H54 (cell line): ENCODE measurements at regions not wholly inside any gene's neighbourhood (a gene's known extent, or its start where the extent isn't known, plus 50 kb on each side); places are given as distances from the start of the nearest gene placed in this dataset.

Experiments
- DNase-seq: peaks from one replicate; pipeline ENCODE4 v3.0.0; 2011; ENCODE audit warnings: low spot score, mixed read lengths; ENCODE audit not compliant: insufficient read length
- FAIRE-seq: peaks from 3 replicates; lab custom pipeline; 2011; peaks lifted over from hg19 to GRCh38; lab: Jason Lieb, UNC
- POLR2A ChIP-seq: IDR thresholded peaks from 2 replicates; pipeline ENCODE4 v1.6.1; 2011; ENCODE audit warnings: low read depth, mild to moderate bottlenecking, low read length

GRCh38 chr11:127205688-127206217, 205.2 kb upstream of the KIRREL3 start:
- DNase-seq: no peak
- TF ChIP-seq POLR2A: no peak
- FAIRE-seq: no peak

GRCh38 chr11:127203490-127203889, 202.9 kb upstream of the KIRREL3 start:
- FAIRE-seq: no peak

GRCh38 chr11:127202105-127202504, 201.5 kb upstream of the KIRREL3 start:
- TF ChIP-seq POLR2A: no peak
- FAIRE-seq (no peak), DNase-seq (no peak)

More at GRCh38 chr11:127203490-127203889, 202.9 kb upstream of the KIRREL3 start:
- no peak for TF ChIP-seq POLR2A
- no peak for DNase-seq

- DNase-seq (no peak), FAIRE-seq (no peak)
- TF ChIP-seq POLR2A: no peak
Measured at GRCh38 chr11:127199306-127199801, 198.8 kb upstream of the KIRREL3 start.

- DNase-seq: no peak
- no peak for FAIRE-seq
- no peak for TF ChIP-seq POLR2A
Measured at GRCh38 chr11:127195501-127196120, 195.0 kb upstream of the KIRREL3 start.

GRCh38 chr11:127194521-127194920, 194.0 kb upstream of the KIRREL3 start:
- no peak for TF ChIP-seq POLR2A
- no peak for FAIRE-seq
- DNase-seq: no peak

GRCh38 chr11:127193950-127194349, 193.4 kb upstream of the KIRREL3 start:
- DNase-seq: no peak
- no peak for FAIRE-seq
- no peak for TF ChIP-seq POLR2A

GRCh38 chr11:127191689-127192088, 191.1 kb upstream of the KIRREL3 start:
- DNase-seq (no peak), FAIRE-seq (no peak)
- no peak for TF ChIP-seq POLR2A

GRCh38 chr11:127191261-127191660, 190.7 kb upstream of the KIRREL3 start:
- DNase-seq (no peak), FAIRE-seq (no peak)
- no peak for TF ChIP-seq POLR2A

GRCh38 chr11:127182586-127183203, 182.1 kb upstream of the KIRREL3 start:
- TF ChIP-seq POLR2A: no peak
- no peak for FAIRE-seq
- DNase-seq: no peak

GRCh38 chr11:127157225-127157624, 156.7 kb upstream of the KIRREL3 start:
- no peak for DNase-seq
- no peak for FAIRE-seq
- TF ChIP-seq POLR2A: no peak

- TF ChIP-seq POLR2A: no peak
- FAIRE-seq (no peak), DNase-seq (no peak)
Measured at GRCh38 chr11:127149410-127149809, 148.8 kb upstream of the KIRREL3 start.

- no peak for DNase-seq
- no peak for FAIRE-seq
- TF ChIP-seq POLR2A: no peak
Measured at GRCh38 chr11:127143251-127143650, 142.7 kb upstream of the KIRREL3 start.

GRCh38 chr11:127138613-127139012, 138.0 kb upstream of the KIRREL3 start:
- FAIRE-seq: no peak
- TF ChIP-seq POLR2A: no peak
- DNase-seq: no peak
